ENCODE measurements at regions not wholly inside any gene's neighbourhood (a gene's known extent, or its start where the extent isn't known, plus 50 kb on each side); places are given as distances from the start of the nearest gene placed in this dataset.

DNA sequence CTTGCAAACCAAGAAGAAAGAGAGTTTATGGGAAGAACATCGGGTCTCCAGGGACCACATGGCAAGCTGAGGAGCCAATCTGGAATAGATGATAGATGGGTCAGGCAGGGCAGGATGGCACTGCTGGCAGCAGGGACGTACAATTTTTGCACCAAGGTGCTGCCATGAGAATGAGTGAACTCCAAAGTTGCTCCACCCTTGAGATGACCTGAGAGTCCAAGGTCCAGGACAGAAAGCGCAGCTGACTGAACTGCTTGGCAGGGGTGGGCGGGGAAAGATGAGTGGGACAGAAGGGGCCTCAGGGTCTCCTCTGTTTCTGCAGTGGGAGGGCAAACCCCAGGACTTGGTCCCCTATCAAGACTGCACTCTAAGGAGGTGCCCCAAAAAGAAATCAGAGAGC is 136.7 kb upstream of the GSC start:
- no peak for DNase-seq (ENCODE audit: insufficient read length, low spot score)
- FAIRE-seq = no peak
- TF ChIP-seq, protein P1, sequence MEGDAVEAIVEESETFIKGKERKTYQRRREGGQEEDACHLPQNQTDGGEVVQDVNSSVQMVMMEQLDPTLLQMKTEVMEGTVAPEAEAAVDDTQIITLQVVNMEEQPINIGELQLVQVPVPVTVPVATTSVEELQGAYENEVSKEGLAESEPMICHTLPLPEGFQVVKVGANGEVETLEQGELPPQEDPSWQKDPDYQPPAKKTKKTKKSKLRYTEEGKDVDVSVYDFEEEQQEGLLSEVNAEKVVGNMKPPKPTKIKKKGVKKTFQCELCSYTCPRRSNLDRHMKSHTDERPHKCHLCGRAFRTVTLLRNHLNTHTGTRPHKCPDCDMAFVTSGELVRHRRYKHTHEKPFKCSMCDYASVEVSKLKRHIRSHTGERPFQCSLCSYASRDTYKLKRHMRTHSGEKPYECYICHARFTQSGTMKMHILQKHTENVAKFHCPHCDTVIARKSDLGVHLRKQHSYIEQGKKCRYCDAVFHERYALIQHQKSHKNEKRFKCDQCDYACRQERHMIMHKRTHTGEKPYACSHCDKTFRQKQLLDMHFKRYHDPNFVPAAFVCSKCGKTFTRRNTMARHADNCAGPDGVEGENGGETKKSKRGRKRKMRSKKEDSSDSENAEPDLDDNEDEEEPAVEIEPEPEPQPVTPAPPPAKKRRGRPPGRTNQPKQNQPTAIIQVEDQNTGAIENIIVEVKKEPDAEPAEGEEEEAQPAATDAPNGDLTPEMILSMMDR (IDR thresholded peaks at IDR 0.05; ENCODE audit: insufficient read depth, missing control alignments) = no peak

- no peak for DNase-seq (ENCODE audit: insufficient read length, low spot score)
- TF ChIP-seq, protein P1 (IDR thresholded peaks at IDR 0.05; ENCODE audit: insufficient read depth, missing control alignments) = no peak
- FAIRE-seq = no peak
Observed at GRCh38 chr14:94904636-94905035, 134.7 kb upstream of the GSC start.

GRCh38 chr14:94903883-94904282 is 134.0 kb upstream of the GSC start:
- no peak for DNase-seq (ENCODE audit: insufficient read length, low spot score)
- TF ChIP-seq, protein P1 (IDR thresholded peaks at IDR 0.05; ENCODE audit: insufficient read depth, missing control alignments) = no peak
- FAIRE-seq = no peak

GRCh38 chr14:94903338-94903737 is 133.4 kb upstream of the GSC start:
- DNase-seq (ENCODE audit: insufficient read length, low spot score) (no peak), FAIRE-seq (no peak)
- TF ChIP-seq, protein P1 (IDR thresholded peaks at IDR 0.05; ENCODE audit: insufficient read depth, missing control alignments) = no peak

- FAIRE-seq (no peak), DNase-seq (ENCODE audit: insufficient read length, low spot score) (no peak)
Observed at GRCh38 chr14:94897561-94897960, 127.6 kb upstream of the GSC start.

DNA sequence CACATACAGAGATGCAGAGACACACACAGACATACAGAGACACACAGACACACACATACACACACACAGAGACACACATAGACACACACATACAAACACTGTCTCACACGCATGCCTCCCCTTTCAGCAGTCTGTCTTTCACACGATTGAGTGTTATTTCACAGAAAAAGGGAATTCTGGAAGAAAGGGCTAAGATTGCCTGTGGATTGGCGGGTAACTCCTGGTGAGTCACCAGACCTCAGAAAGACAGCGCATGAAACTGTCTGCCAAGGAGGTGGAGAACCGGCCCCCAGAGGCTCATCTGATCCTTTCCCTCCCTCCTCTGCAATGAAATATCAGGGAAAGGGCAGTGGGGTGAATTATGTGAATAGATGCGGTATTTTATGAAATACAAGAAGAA is 127.2 kb upstream of the GSC start:
- no peak for DNase-seq (ENCODE audit: insufficient read length, low spot score)
- TF ChIP-seq, protein P1 (IDR thresholded peaks at IDR 0.05; ENCODE audit: insufficient read depth, missing control alignments) = no peak
- FAIRE-seq = no peak

More at GRCh38 chr14:94897561-94897960, 127.6 kb upstream of the GSC start:
- TF ChIP-seq, protein P1 (IDR thresholded peaks at IDR 0.05; ENCODE audit: insufficient read depth, missing control alignments) = no peak

DNA sequence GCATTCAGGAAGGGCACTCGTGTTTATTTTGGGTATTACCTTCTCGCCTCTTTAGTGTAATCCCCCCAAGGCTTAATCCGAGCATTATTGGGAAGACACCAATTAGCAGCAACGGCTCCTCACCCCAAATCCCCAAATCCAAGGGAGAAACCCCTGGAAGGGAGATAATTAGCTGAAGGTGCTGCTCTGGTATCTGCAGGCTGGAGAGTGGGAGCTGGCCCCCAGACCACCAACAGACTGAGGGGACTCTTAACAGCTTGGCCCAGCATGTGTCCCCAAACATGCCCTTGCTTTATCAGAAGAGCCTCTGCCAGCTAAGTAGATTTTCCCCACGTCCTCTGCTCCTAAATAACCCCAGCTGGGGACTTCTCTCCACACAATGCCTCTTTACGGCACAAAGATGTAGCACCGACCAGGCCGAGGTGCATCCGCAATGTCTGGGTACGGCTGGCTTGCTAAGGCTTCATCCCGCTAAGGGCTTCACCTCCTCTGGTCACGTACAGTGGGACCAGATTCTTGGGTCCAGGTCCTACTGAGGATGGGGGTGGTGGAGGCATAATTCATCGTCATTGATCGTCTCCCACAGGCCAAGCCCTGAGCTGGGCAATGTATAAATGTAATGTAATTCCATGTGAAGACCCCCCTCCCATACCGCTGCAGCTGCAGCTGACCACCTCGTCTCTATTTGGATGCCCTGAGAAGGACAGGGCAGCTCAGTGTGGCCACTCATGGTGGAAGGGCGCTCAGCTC is 123.7 kb upstream of the GSC start:
- FAIRE-seq = no peak
- DNase-seq (ENCODE audit: insufficient read length, low spot score) = no peak
- TF ChIP-seq, protein P1 (IDR thresholded peaks at IDR 0.05; ENCODE audit: insufficient read depth, missing control alignments) = no peak

Data from D721Med (cell line).